ENCODE measurements at regions not wholly inside any gene's neighbourhood (a gene's known extent, or its start where the extent isn't known, plus 50 kb on each side); places are given as distances from the start of the nearest gene placed in this dataset.

- TF ChIP-seq CTCF (IDR thresholded peaks at IDR 0.05) = no peak
Measured at GRCh38 chr2:883260-883802, 67.3 kb upstream of the SNTG2 start.

- TF ChIP-seq CTCF (IDR thresholded peaks at IDR 0.05) = no peak
Measured at GRCh38 chr2:881204-881918, 69.3 kb upstream of the SNTG2 start.

- TF ChIP-seq CTCF (IDR thresholded peaks at IDR 0.05) = no peak
Measured at GRCh38 chr2:880201-880970, 70.3 kb upstream of the SNTG2 start.

GRCh38 chr2:879540-879939, 71.1 kb upstream of the SNTG2 start:
- no peak for TF ChIP-seq CTCF (IDR thresholded peaks at IDR 0.05)

- TF ChIP-seq CTCF (IDR thresholded peaks at IDR 0.05) = no peak
Measured at GRCh38 chr2:878245-878930, 72.3 kb upstream of the SNTG2 start.

- no peak for TF ChIP-seq CTCF (IDR thresholded peaks at IDR 0.05)
Measured at GRCh38 chr2:877747-878146, 72.9 kb upstream of the SNTG2 start.
